GM21390 (cell line): ENCODE measurements at regions not wholly inside any gene's neighbourhood (a gene's known extent, or its start where the extent isn't known, plus 50 kb on each side); places are given as distances from the start of the nearest gene placed in this dataset.
"Not testable (repeated sequence)": the region's sequence is repeated elsewhere in the genome, so short reads cannot be mapped to it uniquely, and the experiment has no call there.

Experiments used
- ATAC-seq: cut with Tn5 transposase; IDR thresholded peaks from one replicate; pipeline ENCODE4 v1.9.1; 2021; ENCODE audit not compliant: unreplicated experiment

DNA sequence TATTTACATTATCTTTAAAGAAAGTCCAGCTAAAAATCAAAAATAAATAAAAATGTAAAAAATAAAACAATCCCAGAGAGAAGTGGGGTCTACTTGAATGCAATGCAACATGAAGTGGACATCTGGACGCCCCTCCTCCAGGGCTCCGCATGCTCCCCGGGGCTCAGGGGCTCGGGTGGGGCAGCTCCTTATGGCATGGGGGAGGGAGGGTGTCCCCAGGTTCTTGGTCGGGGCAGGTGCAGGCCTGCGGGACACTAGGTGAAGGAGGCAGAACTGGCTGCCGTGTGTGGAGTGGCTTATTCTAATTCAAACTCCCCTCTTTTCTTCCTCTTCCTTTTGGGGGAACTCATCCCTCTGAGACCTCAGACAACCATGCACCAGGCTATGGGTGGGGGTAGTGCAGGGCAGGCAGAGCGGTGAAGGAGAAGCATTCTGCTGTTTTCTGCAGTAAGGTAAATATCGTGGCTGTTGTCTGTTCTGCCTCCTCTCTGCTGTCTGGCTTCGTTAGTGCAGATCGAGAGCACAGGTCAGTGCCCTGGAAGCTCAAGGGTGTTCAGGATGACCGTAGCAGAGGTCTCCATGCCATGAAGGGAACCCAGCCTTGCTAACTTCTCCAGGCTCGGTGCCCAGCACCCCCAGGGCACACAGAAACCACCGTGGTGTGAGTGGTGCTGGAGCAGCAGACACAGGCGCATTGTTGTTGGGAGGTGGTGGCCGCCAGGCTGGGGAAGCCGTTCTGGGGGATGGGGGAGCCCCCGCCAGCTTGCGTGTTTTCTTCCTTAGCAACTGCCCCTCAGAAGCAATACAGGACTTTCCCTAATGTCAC lies 82.6 kb downstream of the TTLL2 start:
- ATAC-seq = no peak

DNA sequence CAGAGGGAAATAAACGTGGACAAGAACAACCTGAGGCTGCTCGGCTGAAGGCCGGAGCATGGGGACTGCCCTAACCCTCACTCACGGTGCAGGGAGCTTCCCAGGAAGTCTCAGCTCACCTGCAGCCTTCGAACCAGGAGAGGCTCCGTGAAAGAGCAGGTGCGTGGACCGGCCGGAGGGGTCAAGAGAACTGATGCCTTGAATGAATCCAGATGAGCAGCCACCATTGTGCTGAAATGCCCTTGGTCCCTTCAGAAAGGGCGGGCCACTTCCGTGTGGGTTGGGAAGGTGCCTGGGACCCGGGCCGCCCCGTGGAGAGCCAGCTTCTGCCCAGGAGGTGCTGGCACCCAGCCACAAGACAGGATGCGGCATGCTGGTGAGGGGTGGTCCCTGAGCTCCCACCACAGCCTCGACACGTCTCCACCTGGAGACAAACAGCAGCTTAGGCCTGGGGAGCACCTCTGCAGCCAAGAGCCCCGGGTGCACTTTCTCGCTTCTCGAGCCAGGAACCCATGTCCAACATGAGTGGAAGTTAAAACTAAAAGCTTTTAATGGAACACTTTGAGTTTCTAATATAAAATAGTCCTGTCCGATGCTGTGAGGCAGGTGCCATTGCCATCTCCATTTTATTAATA lies 83.5 kb downstream of the TTLL2 start:
- no peak for ATAC-seq

DNA sequence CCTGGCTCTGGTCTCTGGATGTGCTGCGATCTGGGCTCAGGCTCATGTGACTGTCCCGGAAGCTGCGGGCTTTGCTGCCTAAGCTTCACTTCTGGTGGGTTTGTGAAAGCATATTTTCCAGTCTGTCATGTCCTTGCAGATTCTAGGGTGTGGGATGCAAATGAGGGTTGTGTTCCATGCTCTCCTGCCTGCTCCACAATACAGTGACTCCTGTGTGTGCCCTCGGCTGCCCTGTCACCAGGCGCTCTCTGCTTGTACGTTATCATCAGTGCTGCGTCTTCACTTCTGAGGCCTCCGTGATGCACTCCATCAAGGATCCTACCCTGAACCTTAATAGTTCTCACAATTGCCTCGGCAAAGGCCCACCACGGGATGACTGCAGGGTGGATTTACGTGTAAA lies 84.2 kb downstream of the TTLL2 start:
- ATAC-seq = no peak

DNA sequence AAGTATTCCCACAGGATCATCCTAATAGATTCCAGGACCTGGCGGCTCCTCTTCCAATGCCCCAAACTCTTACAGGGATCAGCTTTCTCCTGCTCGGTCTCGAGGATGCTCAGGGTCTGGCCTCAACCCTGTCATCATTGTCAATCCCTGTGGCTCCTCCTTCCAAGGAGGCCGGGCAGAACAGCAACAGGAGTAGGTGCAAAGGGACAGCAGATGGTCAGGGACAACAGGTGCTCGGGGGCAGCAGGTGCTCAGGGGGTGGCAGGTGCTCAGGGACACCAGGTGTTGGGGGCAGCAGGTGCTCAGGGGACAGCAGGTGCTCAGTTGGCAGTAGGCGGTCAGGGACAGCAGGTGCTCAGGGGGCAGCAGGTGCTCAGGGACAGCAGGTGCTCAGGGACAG lies 84.8 kb downstream of the TTLL2 start:
- ATAC-seq = no peak

DNA sequence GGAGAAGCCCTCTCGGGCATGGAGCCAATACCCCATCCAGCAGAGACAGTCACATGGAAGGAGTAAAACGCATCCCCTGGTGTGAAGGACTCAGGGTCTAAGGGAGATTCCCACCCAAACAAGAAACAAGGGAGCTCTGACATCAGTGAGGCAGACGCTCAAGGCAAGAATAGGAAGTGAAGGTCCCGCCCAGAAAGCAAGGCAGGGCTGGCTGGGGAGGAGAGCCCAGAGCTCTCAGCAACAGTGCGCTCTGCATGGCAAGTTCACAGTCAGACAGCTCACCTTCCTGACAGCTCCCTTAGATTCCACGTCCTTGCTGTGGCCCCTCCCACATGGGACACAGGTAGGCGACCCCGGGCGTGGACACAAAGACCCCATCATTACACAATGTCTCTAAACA lies 85.6 kb downstream of the TTLL2 start:
- no peak for ATAC-seq

DNA sequence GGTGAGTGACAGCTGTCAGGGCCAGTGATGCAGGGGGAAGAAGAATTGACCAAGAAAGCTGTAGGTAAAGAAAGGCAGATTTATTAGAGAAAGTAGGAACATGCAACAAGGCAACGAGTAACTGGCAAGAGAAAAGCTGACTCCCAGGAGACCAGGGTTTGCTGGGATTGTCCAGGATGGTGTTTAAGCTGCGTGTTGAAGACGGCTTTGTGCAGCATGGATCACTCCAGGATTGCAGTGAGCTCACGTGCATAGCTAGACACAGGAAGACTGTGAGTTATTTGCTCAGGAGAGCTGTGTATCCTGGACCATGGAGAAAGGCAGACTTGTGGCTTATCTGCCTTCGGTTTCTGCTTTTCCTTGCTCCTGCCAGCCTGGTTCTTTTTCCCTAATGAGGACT lies 87.6 kb downstream of the TTLL2 start:
- no peak for ATAC-seq

DNA sequence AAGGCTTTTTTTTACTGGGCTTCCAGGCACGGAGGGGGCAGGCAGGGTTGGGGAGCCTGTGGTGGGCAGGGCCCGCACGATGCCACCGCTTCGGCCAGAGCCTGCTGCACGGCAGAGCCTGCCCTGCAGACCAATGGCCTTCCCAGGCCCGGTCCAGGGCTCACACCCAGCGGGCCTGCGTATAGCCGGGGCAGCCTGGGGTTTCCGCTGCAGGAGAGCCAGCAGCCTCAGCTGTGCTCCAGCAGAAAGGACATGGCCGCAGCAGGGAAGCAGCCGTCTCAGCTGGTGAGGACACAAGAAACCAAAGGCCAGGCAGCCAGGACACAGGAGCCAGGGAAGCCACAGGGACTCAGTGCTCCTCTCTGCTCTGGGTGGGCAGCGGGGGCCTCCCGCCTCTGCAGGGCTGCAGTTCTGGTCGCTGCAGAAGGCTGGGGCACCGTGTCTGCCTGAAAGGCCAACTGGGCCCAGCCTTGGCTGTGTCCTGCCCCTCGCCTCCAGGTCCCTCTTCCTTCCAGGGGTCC lies 90.6 kb downstream of the TTLL2 start:
- ATAC-seq = no peak

DNA sequence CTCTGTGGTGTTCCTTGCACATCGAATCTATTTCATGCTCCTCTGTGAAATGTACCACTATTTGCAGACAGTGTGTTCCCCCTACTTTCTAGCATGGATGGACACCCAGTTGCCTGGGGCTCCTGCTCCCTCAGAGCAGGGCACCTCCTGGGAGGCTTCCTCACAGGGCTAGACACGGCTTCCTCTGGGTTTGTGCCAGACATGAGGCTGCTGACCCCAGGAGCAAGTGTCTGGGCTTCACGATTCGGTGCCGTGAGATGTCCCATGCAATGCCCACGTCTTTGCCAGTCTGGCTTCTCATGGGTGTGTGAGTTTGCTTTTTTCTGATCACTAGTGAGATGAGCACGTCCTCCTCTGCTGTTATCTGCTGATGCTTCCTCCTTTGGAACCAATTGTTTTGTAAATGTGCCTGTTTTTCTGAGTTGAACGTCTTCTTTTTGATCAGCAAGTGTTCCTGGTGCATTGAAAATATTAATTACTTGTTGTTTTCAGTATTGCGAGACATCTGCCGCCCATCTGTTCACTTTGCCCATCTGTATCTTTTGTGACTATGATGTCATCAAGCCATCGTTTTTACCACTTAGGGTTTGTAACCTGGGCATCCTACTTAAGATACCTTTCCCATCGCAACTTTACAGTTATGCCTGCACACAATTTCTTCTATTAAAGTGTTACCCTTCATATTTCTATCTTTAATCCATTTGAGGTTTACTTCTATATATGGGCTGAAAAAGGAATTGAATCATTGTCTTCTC lies 92.0 kb downstream of the TTLL2 start:
- no peak for ATAC-seq

DNA sequence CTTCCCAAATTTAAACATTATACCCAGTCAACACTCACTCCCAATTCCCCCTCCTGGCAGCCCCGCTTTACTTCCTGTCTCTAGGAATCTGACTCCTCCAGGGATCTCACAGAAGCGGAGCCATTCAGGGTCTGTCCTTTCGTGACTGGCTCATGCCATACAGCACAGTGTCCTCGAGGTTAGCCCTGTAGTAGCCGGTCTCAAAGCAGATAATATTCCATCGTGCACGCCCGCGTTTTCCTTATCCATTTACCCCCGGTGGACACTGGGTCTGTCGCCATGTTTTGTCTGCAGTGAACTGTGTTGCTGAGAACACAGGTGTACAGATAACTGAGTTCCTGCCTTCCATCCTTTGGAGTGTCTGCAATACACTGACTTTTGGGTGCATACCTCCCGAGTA lies 95.3 kb downstream of the TTLL2 start:
- ATAC-seq = no peak

DNA sequence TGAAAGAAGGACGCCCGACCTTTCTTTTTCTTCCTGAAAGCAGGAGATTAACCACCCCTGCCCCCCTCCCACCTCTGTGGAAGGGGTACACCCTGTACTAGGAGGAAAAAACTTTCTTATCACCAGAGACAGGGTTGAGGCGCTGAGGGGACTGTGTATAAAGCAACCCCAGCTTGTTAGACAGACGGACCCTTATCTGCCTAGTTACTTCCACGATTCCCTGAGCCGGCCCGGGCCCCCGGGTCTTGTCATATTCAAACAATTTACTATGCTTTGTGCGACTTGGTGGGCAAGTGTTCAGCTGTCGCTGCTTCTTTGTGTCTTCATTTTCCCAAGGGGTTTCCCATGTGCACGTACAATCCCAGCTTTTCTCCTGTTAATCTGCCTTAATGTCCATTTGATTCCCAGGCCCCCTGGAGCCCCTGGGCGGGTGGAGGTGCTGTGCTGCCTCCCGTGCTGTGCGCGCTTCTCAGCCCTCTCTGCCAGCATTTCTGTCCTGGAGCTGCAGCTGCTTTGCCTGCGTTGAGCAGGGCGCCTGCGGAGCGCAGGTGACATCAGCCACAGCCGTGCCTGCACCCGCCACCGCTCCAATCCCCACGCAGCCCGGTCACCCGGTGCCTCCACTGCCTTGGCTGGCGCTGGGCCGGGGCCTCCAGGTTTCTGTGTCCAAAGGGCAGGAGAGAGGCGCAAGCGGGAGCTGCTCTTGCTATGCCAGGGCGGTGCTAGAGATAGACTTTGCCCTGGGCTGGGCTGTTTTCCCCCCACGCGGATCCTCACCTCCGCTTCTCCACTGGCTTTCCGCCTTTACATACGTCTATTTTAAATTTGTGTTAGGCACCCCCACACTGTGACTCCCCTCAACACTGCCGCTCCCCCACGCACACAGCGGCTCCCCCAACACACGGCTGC lies 96.2 kb downstream of the TTLL2 start:
- ATAC-seq = no peak

DNA sequence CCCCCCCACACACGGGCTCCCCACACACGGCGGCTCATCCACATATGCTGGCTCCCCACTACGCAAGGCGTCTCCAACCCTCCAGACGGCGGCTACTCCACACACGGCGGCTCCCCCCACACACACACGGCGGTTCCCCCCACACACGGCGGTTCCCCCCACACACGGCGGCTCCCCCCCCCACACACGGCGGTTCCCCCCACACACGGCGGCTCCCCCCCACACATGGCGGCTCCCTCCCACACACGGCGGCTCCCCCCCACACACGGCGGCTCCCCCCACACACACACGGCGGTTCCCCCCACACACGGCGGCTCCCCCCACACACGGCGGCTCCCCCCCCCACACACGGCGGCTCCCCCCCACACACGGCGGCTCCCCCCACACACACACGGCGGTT lies 97.1 kb downstream of the TTLL2 start:
- not testable (repeated sequence) for ATAC-seq

DNA sequence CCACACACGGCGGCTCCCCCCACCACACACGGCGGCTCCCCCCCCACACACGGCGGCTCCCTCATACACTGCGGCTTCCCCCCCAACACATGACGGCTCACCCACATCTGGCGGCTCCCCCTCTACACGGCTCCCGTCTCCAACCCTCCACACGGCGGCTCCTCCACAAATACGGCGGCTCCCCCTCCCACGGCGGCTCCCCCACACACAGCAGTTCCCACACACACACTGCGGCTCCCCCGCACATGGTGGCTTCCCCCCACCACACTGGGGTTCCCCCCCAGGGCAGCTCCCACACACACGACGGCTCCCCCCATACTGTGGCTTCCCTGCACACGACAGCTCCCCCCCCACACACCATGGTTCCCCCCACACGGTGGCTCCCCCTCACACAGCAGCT lies 98.0 kb downstream of the TTLL2 start:
- ATAC-seq = no peak

DNA sequence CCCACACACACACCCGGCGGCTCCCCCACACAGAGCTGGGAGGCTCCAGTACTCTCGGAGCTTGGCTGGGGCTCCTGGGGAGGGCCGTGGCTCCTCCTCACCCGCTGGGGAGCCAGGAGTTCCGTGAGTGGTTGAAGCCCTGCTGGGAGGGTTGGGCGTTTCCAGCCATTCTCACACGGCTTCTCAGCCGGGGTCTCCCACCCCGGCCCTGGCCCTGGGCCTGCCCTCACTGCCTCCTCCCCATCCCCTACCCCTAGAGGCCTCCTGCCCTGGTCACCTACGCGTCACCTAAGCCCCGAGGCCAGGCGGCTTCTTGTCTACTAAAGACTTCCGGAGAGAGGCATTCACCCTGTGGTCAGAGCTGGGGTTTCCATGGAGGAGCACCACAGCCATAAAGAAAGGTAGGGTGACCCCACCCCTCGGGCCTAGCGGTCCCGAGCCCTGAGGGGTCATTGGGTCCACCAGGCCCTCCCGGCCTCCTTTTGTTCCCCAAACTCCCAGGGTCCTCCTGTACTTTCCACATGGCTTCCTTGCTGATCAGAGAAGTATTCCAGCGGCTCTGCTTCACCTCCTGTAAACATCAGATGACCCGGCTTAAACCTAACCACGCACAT lies 99.3 kb downstream of the TTLL2 start:
- no peak for ATAC-seq

DNA sequence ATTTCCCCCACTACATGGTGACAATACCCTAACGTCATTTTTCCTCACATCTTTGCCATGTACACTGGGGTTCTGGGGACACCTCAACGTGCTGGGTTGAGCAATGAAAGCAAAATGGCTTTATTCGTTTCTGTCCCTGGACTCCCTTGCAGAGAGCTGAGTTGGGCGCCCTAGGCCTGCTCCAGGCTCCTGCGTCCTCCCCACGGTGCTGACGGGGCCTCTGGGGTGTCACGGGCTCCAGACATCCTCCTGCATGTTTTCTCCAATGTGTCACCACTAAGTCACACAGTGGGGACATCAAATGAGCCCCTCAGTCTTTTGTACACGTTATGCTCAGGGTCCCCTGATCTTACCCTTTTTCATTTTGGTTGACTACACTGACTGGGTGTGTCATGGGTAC lies 99.8 kb downstream of the TTLL2 start:
- ATAC-seq = no peak

DNA sequence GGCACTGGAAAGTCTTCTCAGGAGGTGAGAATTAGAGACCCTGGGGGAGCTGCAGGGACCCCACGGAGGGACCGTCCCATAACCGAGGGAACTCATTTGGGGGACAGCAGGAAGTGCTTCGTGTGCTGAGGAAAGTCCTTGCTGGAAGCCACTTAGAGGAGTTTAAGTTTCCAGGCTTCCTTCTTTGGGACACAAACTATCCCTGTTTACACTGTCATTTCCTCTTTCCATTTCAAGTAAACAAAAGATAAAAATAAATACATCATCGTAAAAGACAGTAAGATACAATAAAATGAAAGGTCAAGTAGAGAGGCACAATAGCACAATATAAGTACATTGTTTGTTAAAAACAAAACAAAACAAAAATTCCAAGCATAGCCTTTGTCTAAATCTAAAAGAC lies 101.2 kb downstream of the TTLL2 start:
- no peak for ATAC-seq

DNA sequence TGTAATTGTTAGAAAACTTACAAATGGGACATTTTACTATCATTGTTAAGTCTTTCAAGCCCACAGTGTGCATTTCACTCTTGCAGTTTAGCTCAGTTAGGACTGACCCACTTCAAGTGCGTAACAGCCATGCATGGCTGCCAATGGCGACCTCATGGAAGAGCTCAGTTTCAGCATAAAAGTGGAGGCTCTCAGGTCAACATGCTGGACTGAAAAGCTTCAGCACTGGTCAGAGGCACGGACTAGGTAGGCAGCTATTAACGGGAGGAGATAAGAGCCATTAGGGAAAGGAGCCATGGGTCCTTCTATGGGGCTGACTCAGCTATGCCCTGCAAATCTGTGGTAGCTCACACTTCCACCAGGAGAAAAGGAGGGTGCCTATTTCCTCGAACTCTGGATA lies 101.8 kb downstream of the TTLL2 start:
- ATAC-seq = no peak

DNA sequence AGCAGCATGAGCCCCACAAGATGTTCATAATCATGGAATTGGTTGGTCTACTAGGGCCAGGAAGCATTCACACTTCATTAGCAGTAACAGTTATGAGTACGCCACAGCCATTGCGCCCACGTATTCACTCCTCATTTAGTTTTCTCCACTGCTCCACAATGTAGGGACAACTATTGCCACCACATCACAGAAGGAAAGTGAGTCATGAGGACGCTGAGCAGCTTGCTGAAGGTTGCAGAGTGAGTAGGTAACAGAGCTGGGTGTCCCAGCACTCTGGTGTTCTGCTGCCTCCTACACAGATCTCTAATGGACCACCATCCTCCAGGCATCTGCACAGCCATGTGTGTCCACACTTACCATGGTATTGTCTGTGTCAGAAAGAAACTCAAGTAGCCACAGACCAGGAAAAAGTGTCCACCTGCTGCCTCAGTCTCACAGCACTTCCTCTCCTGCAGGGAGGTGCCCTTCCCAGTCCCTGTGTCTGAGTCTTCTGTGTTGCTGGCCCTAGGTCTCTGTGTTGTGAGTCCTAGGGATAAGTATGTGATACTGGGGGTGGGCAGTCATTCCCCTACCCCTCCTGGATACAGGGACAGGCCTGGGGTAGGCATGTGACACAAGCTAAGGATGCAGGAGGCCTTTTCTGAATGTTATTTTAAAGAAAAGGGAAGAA lies 103.9 kb downstream of the TTLL2 start:
- no peak for ATAC-seq

DNA sequence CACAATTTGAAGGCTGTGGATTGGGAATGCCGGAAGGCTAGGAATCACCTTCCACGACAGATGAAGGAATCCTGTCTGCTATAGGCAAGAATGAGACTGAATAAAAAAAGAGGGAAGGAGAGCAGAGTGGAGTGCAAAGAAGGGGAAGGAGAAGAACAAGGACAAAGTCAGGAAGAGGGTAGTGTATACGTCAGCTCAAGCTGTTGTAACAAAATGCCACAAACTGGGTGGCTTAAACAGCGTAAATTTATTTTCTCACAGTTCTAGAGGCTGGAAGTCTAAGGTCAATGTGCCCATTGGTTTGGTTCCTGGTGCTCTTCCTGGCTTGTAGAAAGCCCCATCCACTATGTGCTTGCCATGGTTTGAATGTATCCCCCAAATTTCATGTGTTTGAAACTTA lies 104.5 kb downstream of the TTLL2 start:
- no peak for ATAC-seq

DNA sequence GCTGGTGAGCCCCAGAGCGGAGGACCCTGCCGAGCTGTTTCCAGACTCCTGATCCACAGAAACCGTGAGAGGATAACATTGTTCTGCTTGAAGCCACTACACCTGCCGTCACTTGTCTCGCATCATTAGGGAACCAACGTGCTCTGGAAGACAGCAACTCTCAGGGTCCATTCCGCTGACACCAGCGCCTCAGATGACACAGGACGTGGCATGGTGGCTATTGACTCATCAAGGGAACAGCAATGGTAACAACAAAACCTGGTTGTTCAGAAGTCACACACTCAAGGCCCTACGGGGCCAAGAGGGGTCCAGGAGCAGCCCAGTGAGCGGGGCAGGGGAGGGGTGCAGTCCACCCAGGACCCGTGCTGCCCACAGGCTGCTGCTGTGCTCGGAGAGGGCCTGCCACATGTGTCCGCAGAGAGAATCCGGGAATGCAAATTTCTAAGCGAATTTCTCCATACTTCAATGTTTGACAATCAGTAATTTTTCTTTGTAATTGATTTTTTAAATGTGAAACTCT lies 110.4 kb downstream of the TTLL2 start:
- ATAC-seq = no peak
